SJCRH30 (cell line): ENCODE measurements at regions not wholly inside any gene's neighbourhood (a gene's known extent, or its start where the extent isn't known, plus 50 kb on each side); places are given as distances from the start of the nearest gene placed in this dataset.

Experiments used
- DNase-seq, 2 experiments: peaks; one replicate each; pipeline ENCODE4 v3.0.0-alpha.2; 2015 to 2020
- H3K27ac ChIP-seq: fragments of 250-450 bp; sonication (Bioruptor Pico); 2 replicates; pipeline ENCODE4 v1.5.1; 2020; ENCODE audit warnings: mild to moderate bottlenecking, moderate library complexity
- H3K27me3 ChIP-seq: fragments of 250-450 bp; sonication (Bioruptor Pico); 2 replicates; pipeline ENCODE4 v1.5.1; 2020; ENCODE audit warnings: mild to moderate bottlenecking, moderate library complexity
- H3K36me3 ChIP-seq: fragments of 250-450 bp; sonication (Bioruptor Pico); 2 replicates; pipeline ENCODE4 v1.5.1; 2020; ENCODE audit warnings: mild to moderate bottlenecking, moderate library complexity
- H3K4me1 ChIP-seq: fragments of 250-450 bp; sonication (Bioruptor Pico); 2 replicates; pipeline ENCODE4 v1.5.1; 2020; ENCODE audit warnings: mild to moderate bottlenecking, moderate library complexity
- H3K4me3 ChIP-seq: fragments of 250-450 bp; sonication (Bioruptor Pico); 2 replicates; pipeline ENCODE4 v1.5.1; 2020; ENCODE audit warnings: mild to moderate bottlenecking, moderate library complexity
- H3K9me3 ChIP-seq: fragments of 250-450 bp; sonication (Bioruptor Pico); replicated peaks from 2 replicates; pipeline ENCODE4 v1.5.1; 2020; ENCODE audit warnings: mild to moderate bottlenecking, moderate library complexity

DNA sequence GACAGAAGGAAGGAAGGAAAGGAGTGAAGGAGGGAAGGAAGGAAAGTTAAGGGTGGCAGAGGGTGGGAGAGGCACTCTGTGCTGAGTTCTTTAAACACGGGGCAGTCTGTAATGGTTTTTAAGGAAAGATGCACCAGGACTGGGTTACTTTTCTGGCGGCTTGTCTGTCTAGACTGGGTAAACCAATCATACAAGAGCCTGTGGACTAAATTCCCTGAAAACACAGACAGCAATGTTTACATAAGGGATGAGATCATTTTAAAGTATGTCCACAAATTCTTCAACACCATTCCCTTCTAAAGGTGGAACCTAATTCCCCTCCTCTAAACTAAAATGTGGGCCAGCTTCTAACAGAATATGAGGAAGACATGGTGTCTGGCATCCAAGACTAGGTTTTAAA, 235.5 kb upstream of the IGF1R start:
- H3K27ac ChIP-seq = no peak overlapping the region
- no peaks in the 10 kb centered on the region for H3K27me3 ChIP-seq
- H3K36me3 ChIP-seq = no peaks in the 10 kb centered on the region
- H3K4me1 ChIP-seq = no peaks in the 10 kb centered on the region
- H3K9me3 ChIP-seq = no peaks in the 10 kb centered on the region; the same call in 1 of the 2 replicates
- DNase-seq = no peak
- no peak overlapping the region for H3K4me3 ChIP-seq

DNA sequence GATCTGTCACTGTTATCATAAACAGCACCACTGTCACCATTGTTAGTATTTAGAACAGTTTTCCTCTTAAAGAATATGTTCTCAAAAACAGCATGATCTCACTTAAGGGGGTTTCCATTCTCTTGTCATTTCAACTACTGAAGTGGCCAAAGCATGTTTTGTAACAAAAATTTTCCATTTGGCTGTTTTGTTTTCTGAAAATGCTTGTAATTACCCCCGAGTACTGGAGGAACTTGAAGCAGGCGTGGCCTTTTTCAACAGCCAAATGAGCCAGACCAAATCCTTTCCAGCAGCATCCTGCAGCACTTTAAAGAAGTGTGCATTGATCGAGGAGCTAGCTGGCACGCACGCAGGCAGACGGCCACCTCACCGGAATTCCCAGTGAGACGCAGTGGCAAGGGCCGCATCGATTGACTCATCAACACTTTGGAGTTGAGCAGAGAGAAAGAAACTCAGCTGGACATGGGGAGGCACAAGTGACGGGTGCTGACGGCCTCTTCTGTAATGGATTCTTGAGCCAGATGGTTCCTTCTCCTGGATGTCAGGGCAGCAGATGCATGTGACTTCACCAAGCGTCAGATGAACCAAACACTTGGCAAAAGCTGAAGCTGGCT, 234.3 kb upstream of the IGF1R start:
- H3K27ac ChIP-seq = no peak overlapping the region
- H3K36me3 ChIP-seq = no peaks in the 10 kb centered on the region
- no peaks in the 10 kb centered on the region; the same call in 1 of the 2 replicates for H3K9me3 ChIP-seq
- no peak overlapping the region for H3K4me3 ChIP-seq
- no peak for DNase-seq
- no peaks in the 10 kb centered on the region for H3K4me1 ChIP-seq
- H3K27me3 ChIP-seq = 0 out of 2 replicates have a peak, but pooled peaks cover 3% of the 10 kb centered on the region

DNA sequence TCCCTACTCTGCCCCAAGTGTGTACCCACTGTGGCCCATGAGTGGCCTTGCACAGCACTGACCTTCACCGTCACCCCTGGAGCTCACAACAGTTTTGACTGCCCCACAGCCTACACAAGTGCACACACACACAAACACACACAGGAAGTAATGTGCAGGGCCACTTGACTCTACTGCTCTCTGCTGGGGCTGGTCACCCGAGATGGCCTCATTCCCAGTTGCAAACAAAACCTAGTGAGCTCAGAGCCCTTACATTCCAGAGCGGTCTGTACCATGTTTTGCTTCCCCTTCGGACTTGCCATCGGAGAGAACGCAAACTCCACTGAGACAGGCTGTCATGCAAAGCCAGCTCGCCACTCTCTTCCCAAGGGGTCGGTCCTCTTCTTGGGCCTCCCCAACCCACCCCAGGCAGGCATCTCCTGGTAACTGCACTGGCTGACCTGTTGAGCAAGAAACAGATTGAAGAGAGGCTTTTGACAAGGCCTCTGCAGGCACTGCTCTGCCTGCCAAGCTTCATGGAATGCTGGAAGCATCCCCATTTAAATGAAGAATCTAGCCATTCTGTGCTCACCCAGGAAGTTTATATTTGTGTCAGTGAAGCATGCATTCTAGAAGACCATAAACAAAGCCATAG, 232.0 kb upstream of the IGF1R start:
- DNase-seq = no peak

DNA sequence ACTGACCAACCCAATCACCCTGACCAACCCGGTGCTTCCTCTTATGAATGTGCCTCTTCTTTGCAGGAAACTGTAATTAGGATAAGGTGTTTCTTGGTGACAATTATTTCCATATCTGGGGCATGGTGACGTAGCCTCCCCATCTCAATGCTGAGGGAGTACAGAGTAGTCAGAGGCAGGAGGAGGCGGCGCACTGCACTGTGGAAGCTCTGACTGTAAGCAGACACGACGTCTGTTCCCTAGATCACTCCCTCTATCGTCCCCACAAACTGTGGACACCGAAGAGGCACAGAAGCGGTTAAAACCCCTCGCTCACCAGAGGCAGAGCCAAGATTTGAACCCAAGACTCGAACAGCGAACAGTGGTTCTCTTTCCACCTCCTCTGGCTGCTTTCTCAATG, 231.0 kb upstream of the IGF1R start:
- Histone ChIP-seq H3K27me3 (peaks cover 6% of the 10 kb centered on the region; the same call in 1 of the 2 replicates), H3K4me3 (no peak overlapping the region), H3K9me3 (no peaks in the 10 kb centered on the region; the same call in 1 of the 2 replicates), H3K36me3 (no peaks in the 10 kb centered on the region), H3K4me1 (no peaks in the 10 kb centered on the region), H3K27ac (no peak overlapping the region)
- no peak for DNase-seq

More for the DNA sequence above, 232.0 kb upstream of the IGF1R start:
- Histone ChIP-seq H3K27me3 (peaks cover 5% of the 10 kb centered on the region; the same call in 1 of the 2 replicates), H3K9me3 (no peaks in the 10 kb centered on the region; the same call in 1 of the 2 replicates), H3K27ac (no peak overlapping the region), H3K36me3 (no peaks in the 10 kb centered on the region), H3K4me3 (no peak overlapping the region), H3K4me1 (no peaks in the 10 kb centered on the region)

DNA sequence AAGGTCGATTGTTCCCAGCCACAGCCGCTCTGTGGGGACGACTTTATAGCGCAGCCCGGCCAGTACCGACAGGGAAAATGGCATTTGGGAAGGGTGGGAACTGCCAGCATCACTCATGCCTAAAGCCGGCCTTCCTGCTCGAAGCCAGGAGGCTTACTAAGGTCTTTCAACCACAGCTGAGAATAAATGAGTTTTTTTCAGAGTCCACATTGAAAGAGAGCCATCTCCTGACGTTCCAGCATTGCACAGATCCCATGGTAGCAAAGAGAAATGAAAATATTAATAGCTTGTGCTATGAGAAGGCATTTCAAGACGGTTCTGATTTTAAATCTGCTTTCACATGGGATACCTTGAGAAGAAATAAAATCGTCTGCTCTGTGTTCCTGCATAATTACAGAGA, 230.2 kb upstream of the IGF1R start:
- Histone ChIP-seq H3K4me1 (no peaks in the 10 kb centered on the region), H3K27me3 (peaks cover 6% of the 10 kb centered on the region; the same call in 1 of the 2 replicates), H3K27ac (no peak overlapping the region), H3K36me3 (no peaks in the 10 kb centered on the region), H3K9me3 (no peaks in the 10 kb centered on the region; the same call in 1 of the 2 replicates), H3K4me3 (no peak overlapping the region)
- DNase-seq = no peak

DNA sequence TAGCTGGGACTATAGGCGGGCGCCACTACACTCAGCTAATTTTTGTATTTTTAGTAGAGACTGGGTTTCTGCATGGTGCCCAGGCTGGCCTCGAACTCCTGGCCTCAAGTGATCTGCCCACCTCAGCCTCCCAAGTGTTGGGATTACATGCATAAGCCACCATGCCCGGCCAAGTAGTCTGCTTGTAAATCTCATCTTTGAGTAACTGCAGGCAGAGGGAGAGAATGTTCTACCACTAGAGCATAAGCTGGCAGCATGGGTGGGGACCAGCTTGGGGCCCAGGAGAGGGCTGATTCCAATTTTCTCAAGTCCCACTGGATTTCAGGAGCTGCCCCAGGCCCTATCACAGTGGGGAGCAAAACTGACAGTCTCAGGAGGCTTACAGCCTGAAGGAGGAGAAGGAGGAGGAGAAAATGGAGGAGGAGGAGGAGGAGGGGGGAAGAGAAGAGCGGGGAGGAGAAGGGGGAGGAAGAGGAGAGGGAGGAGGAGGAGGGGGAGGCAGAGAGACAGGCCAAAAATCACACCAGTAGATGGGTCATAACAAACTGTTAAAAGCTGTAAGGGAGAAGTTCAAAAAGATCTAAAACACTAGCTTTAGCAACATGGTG, 229.1 kb upstream of the IGF1R start:
- H3K36me3 ChIP-seq = no peaks in the 10 kb centered on the region
- H3K27me3 ChIP-seq = peaks cover 6% of the 10 kb centered on the region; the same call in 1 of the 2 replicates
- H3K4me1 ChIP-seq = no peaks in the 10 kb centered on the region
- H3K4me3 ChIP-seq = no peak overlapping the region
- DNase-seq = no peak
- no peaks in the 10 kb centered on the region for H3K9me3 ChIP-seq
- H3K27ac ChIP-seq = no peak overlapping the region

DNA sequence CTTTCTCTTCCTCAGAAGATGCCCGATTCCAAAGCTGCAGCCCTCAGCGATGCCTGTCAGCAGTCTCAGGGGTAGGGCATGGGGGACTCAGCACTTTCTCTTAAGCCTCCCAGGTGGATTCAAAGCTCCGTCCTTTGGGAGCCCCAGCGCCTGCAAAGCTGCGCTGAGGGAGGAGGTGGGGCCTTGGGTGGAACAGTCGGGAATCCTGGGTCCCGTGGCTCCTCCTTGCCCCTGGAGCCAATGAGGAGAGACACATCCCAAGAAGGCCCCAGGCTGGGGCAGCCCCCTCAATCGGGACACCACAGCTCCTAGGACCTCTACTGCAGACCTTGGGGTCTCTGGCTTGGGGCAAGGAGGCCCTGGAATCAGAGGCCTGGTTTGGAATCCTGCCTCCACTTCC, 227.5 kb upstream of the IGF1R start:
- H3K27ac ChIP-seq = no peak overlapping the region
- no peaks in the 10 kb centered on the region for H3K4me1 ChIP-seq
- H3K36me3 ChIP-seq = no peaks in the 10 kb centered on the region
- DNase-seq = no peak
- H3K27me3 ChIP-seq = peaks cover 6% of the 10 kb centered on the region; the same call in 1 of the 2 replicates
- no peak overlapping the region for H3K4me3 ChIP-seq
- no peaks in the 10 kb centered on the region for H3K9me3 ChIP-seq

DNA sequence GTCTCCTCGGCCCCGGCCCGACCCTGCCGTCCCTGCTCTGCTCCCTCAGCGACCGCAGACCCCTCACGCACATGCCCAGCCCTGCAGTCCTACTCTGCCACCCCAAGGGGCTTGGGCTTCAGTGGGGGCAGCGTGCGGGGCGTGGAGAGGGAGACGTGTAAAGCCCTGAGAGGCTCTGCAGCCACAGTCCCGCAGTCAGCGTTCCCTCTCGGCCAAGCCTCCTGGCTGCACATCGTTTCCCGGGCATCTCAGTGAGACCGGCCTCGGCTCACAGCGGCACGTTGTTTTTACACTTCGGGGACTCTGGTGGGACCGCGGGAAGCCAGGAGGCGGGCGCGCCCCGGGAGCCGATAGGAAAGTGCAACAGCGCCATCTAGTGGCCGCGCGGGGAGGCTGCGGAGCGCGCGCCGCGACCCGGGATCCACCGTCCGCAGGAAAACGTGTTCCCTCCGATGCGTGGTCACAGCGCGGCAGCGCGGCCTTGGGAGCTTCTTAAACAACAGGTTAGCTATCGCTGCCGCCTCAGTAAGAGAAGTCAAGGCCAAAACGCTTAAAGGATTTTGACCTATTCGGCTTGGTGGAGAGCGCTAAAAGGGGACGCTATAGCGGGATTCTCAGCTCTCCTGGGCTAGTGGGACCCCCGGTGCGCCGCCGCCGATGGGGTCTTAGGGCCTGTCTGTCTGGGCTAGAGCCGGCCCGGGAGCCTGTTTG, 226.8 kb upstream of the IGF1R start:
- Histone ChIP-seq H3K9me3 (no peaks in the 10 kb centered on the region), H3K27ac (no peak overlapping the region), H3K27me3 (peaks cover 6% of the 10 kb centered on the region; the same call in 1 of the 2 replicates), H3K36me3 (no peaks in the 10 kb centered on the region), H3K4me1 (no peaks in the 10 kb centered on the region), H3K4me3 (no peak overlapping the region)
- DNase-seq = peak; percentile 34 to 58

DNA sequence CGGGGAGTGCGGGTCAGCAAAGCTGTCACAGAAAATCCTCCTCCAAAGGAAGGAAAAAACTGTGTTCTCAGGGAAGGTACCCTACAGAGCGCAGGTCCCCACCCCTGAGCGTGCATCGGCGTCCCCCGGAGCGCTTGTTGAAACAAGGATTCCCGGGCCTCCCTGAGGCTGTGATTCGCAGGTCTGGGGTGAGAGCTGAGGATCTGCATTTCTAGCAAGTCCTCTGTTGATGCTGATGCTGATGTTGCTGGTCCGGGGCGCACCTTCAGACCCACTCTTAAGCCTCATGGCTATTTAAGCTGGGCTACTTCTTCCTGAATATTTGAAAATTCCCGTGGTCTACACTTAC, 226.2 kb upstream of the IGF1R start:
- H3K36me3 ChIP-seq = no peaks in the 10 kb centered on the region
- H3K4me1 ChIP-seq = no peaks in the 10 kb centered on the region
- no peak overlapping the region for H3K27ac ChIP-seq
- H3K27me3 ChIP-seq = peaks cover 6% of the 10 kb centered on the region; the same call in 1 of the 2 replicates
- DNase-seq = no peak
- no peak overlapping the region for H3K4me3 ChIP-seq
- H3K9me3 ChIP-seq = no peaks in the 10 kb centered on the region

DNA sequence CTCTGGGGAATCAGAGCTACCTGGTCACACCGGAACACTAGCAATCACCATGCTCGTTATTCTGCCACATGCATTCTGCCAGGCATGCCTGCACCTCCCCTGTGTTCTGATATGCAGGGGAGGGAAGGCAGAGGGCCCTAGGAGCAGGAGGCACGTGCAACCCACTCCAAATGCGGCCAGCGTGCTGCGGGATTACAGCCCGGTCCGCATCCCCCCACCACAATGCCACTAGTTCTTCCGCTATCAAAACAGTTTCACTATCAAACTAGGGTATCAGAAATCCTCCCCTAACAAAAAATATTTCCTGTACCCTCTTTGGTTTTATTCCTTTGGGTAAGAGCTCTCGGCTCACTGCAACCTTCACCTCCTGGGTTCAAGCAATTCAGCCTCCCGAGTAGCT, 223.2 kb upstream of the IGF1R start:
- no peaks in the 10 kb centered on the region for H3K4me1 ChIP-seq
- no peak overlapping the region for H3K4me3 ChIP-seq
- peaks cover 3% of the 10 kb centered on the region; the same call in 1 of the 2 replicates for H3K27me3 ChIP-seq
- no peak for DNase-seq
- H3K36me3 ChIP-seq = no peaks in the 10 kb centered on the region
- no peak overlapping the region for H3K27ac ChIP-seq
- 0 out of 2 replicates have a peak, but pooled peaks cover 3% of the 10 kb centered on the region for H3K9me3 ChIP-seq

DNA sequence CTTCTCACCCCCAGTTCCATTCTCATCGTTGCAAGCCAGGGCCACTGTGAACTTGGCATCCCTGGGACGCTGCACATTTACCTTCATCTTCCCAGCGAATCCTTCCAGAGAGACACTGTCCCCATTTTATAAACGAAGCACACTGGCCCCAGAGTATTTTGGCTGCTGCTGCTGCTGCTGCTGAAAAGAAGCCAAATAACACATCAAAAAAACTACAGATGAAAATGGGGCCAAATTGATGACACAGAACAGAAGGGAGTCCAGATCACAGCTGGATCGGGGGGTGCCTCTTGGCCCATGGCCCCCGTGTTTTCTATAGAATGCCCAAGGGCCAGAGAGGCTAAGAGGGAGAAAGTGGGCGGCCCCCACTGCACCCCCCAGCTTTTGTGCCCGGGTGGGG, 221.0 kb upstream of the IGF1R start:
- Histone ChIP-seq H3K4me1 (no peaks in the 10 kb centered on the region), H3K9me3 (0 out of 2 replicates have a peak, but pooled peaks cover 3% of the 10 kb centered on the region), H3K36me3 (no peaks in the 10 kb centered on the region), H3K4me3 (no peak overlapping the region), H3K27me3 (no peaks in the 10 kb centered on the region), H3K27ac (no peak overlapping the region)
- no peak for DNase-seq

DNA sequence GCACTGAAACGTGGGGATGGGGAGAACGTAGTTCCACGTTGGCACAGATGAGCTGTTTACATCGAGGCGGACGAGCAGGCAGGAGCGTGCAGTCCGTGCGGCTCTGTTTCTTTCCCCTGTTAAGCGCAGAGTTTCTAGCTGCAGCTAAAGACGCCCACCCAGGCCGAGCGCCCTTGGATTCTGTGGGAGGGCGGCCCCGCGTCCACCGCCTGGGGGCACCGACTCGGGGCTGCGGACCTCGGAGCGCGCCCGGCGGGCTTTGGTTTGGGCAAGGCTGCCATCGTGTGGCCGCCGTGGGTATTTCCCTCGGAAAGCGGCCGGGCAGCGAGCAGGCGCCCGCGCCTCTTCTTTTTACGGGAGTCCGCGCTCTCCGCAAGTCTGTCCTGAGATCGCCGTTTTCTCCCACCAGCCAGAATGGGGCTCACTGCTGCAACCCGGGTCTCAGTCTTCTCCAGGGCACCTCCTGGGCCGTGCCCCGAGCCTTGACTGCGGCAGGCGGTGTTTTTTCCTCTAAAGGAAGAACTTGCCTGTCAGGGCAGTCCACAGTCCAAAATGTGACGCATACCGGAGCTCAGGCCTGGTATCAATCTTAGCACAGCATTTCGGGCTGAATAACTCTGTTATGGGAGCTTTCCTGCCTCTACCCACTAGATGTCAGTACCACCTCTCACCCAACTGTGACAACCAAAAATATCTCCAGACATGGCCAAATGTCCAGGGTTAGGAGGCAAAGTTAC, 219.9 kb upstream of the IGF1R start:
- Histone ChIP-seq H3K36me3 (no peaks in the 10 kb centered on the region), H3K9me3 (0 out of 2 replicates have a peak, but pooled peaks cover 3% of the 10 kb centered on the region), H3K27me3 (no peaks in the 10 kb centered on the region), H3K4me3 (no peak overlapping the region), H3K27ac (no peak overlapping the region), H3K4me1 (no peaks in the 10 kb centered on the region)
- DNase-seq = peak in 1 of 2 experiments; percentile 13

DNA sequence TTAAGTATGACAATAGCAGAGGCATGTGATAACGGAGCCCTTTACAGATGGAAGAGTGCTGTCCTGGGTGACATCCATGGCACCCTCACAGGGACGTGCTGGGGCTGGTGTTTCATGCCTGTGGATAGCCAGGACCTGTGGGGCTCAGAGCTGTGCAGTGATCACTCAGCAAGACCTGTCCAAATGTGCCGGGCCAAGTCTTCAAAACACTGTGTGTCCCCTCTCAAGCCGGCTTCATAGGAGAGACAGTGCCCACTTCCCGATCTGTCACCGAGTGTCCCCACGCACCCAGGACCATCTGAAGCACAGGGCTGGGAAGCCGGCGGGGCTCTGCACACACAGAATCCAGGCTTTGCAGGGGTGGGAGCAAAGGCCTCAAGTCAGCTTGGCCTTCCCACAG, 217.2 kb upstream of the IGF1R start:
- H3K4me1 ChIP-seq = no peaks in the 10 kb centered on the region
- 0 out of 2 replicates have a peak, but pooled peaks cover 3% of the 10 kb centered on the region for H3K9me3 ChIP-seq
- no peaks in the 10 kb centered on the region for H3K27me3 ChIP-seq
- DNase-seq = no peak
- no peaks in the 10 kb centered on the region for H3K36me3 ChIP-seq
- H3K27ac ChIP-seq = no peak overlapping the region
- no peak overlapping the region for H3K4me3 ChIP-seq

DNA sequence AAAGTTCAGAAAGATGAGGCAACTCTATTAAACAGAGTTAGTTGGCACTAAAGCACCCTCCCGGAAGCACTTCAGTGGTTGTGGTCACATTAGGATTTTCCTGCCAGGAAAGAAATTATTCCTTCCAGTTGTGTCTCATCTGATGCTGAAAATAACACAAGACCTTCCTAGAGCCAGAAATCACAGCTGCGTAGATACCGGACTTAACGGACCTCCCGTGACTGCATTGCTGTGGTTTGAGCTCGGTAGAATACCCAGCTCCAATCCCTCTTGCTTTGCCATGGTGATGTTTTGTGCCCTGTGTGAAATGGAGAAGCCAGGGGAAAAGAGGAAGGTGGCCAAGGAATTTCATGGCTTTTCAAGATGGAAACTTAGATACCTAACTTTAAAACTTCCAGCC, 215.0 kb upstream of the IGF1R start:
- DNase-seq = peak; percentile 15 to 34
- H3K27ac ChIP-seq = no peak overlapping the region

More for the DNA sequence above, 215.0 kb upstream of the IGF1R start:
- Histone ChIP-seq H3K9me3 (0 out of 2 replicates have a peak, but pooled peaks cover 3% of the 10 kb centered on the region), H3K4me3 (no peak overlapping the region), H3K27me3 (no peaks in the 10 kb centered on the region), H3K36me3 (no peaks in the 10 kb centered on the region), H3K4me1 (no peaks in the 10 kb centered on the region)
